NT2/D1 (cell line): ENCODE measurements at regions not wholly inside any gene's neighbourhood (a gene's known extent, or its start where the extent isn't known, plus 50 kb on each side); places are given as distances from the start of the nearest gene placed in this dataset.

Experiments
- SUZ12 ChIP-seq: IDR thresholded peaks from 2 replicates; pipeline ENCODE4 v1.6.1; 2011; ENCODE audit not compliant: insufficient read length, insufficient read depth; ENCODE audit errors: extremely low read depth
- YY1 ChIP-seq: IDR thresholded peaks from 2 replicates; pipeline ENCODE4 v1.6.1; 2011; ENCODE audit not compliant: insufficient read length, insufficient read depth
- ZNF274 ChIP-seq: IDR thresholded peaks from 2 replicates; pipeline ENCODE4 v1.6.1; 2011; ENCODE audit warnings: mild to moderate bottlenecking, low read depth, low read length

DNA sequence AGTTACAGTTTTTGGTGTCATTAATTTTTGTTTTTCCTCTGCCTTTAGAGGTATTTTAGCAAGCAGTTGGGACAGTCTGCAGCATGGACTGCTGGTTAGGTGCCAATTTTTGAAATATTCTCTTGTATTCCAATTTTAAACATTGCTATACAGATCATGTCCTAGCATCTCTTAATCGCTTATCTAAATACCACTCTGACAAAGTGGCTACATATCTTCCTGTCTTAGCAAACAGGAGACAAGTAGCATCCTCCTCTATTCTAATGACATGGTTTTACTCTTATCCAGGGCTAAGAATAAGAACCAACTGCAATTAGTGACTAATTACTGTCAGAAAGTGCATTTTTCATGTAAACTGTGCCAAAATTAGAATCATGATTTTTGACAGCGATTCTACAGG is 117.8 kb upstream of the ATP2B1 start:
- TF ChIP-seq ZNF274 (no peak), YY1 (no peak), SUZ12 (no peak)
